ENCODE measurements at regions not wholly inside any gene's neighbourhood (a gene's known extent, or its start where the extent isn't known, plus 50 kb on each side); places are given as distances from the start of the nearest gene placed in this dataset.

- no peak for FAIRE-seq
Observed at GRCh38 chr1:220983877-220984635, 104.8 kb downstream of the HLX start.

- no peak for FAIRE-seq
Observed at GRCh38 chr1:220990427-220991339, 111.4 kb downstream of the HLX start.

- FAIRE-seq, result no peak
Observed at GRCh38 chr1:220991506-220991905, 112.3 kb downstream of the HLX start.

DNA sequence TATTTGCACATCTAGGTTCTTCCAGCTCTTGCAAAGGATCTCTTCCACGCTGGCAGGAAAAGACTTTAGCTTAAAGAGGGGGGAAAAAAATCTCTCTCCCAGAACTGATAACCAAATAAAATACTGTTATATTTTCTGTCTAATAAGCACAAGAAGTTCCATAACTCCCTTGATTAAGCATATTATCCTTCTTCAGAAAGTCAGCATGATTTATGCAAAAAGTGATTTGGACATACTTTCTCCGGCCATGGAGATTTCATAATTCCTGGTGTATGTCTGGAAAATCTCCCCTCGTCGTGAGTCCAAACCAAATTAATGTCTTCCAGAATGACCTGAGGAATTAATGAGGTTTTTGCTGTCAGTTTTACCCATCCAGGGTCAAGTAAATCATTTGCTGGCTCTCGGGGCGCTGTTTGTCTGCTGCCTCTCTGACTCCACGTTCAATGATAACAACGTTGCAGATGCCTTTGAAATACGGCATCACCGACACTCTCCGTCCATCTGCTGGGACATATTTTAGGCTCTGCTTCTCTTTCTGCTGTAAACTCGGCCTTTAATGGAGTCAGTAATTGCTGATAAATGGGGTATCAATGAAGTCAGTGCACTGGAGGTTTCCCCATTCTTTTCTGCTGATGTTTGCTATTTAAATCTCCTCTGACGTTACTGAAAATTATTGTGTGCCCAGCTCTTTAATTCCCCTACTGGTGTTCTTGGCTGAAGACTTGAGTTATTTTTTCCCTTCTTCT, 112.9 kb downstream of the HLX start:
- FAIRE-seq, result no peak

DNA sequence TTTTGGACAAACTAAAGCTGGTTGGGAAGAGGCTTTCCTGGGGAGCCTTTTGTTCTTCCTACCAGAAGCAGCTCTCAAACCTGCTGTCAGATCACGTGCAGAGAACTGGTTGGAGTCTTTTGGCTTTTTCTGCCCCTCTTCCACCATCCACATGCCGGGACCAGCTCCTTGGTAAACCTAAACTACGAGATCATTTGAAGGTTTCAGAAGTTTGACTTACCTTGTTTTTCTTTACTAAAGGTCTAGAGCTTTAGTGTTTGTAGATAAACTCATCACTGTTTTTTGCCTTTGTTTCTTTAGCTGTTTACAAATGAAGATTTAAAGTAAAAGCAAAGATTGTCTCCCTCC, 113.4 kb downstream of the HLX start:
- no peak for FAIRE-seq

- no peak for FAIRE-seq
Observed at GRCh38 chr1:220994671-220995070, 115.4 kb downstream of the HLX start.

DNA sequence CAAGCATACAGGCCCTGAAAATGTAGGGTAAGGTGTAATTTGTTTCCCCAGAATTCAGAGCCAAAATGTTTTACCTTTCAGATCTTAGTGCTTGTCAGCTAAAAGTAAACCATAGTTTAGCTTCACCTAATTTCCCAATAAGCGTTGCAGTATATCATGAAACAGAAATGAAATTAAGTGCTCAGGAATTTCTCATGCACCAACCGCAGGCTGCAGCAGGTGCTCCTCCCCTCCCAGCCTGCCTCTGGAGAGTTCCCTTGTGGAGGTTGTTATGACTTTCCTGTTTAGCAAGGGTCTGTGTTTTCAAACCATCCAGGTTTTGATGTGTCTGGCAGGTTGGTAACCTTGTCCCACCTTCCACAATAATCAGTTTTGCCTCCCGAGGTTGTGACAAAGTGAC, 118.5 kb downstream of the HLX start:
- no peak for FAIRE-seq

- no peak for FAIRE-seq
Observed at GRCh38 chr1:220999872-221000863, 120.9 kb downstream of the HLX start.

GRCh38 chr1:221001167-221001566, 121.9 kb downstream of the HLX start:
- FAIRE-seq, result no peak

GRCh38 chr1:221002601-221003000, 123.4 kb downstream of the HLX start:
- no peak for FAIRE-seq

- FAIRE-seq, result no peak
Observed at GRCh38 chr1:221011145-221011544, 131.9 kb downstream of the HLX start.

GRCh38 chr1:221012120-221012519, 132.9 kb downstream of the HLX start:
- no peak for FAIRE-seq

- FAIRE-seq, result no peak
Observed at GRCh38 chr1:221013691-221014660, 134.7 kb downstream of the HLX start.

DNA sequence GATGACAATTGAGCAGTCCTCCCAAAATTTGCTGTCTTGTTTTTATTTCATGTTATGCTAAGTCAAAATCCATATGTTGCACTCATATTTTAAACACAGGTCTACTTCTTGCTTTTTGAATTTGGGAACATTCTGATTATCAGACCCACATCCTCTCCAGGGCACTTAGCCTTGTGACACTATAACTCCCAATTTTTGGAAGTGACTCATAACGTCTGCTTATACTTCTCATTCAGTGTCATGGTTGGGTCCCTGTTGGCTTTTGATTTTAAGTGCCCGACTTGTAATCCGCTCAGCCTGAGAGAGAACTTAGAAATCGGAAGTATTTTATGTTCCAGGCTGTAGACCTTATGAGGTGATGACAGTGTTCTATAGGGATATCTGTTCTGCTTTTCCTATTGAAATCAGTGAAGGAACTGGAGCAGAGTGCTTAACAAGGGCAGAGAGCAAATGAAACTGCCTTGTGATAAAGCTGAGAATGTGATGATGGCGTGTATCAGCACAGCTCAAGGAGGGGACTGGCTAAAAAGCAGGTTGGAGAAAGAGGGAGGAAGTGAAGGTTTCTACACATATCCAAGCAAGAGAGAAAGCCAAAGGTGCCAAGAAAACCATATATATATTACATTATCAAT, 136.0 kb downstream of the HLX start:
- no peak for FAIRE-seq

DNA sequence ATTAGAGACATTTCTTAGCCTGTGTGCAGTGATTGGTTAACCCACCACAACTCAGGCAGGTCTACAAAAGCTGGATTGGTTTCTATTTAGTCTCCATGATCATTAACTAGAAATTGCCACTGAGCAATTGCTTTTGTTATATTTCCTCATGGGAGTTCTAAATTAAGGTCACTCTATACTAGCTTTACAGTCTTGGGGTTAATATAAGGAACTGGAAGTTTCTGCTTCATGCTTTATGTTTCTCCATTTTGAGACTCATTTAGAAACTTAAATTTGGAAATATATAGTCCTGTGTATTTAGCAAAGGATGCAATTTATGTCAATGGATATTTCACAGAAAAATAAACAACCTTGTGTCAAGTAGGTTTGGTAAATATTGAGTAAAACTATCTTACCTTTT, 137.5 kb downstream of the HLX start:
- no peak for FAIRE-seq

GRCh38 chr1:221018414-221018813, 139.2 kb downstream of the HLX start:
- no peak for FAIRE-seq

GRCh38 chr1:221022331-221022730, 143.1 kb downstream of the HLX start:
- FAIRE-seq, result no peak

GRCh38 chr1:221023482-221023881, 144.2 kb downstream of the HLX start:
- no peak for FAIRE-seq

DNA sequence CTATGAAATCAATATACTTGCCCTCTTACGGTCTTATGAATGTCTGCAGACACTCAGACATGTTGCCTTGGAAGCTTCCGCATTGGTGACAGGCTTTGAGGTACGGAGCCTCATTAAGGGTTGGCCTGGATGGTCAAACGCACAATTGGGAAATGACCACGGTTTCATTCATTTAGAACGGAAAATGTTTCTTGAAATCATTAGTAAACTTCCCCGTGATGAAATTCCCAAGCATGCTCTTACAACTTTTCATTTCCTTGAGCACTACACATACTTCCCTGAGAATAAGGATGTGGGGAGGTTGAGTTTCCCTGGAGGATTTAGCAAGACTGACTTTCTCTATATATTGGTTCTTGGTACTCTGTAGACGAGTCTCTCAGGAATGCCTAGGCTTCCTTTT, 146.3 kb downstream of the HLX start:
- FAIRE-seq, result no peak

- FAIRE-seq, result no peak
Observed at GRCh38 chr1:221025956-221026355, 146.7 kb downstream of the HLX start.
